AG10803 (cell line): ENCODE measurements at regions not wholly inside any gene's neighbourhood (a gene's known extent, or its start where the extent isn't known, plus 50 kb on each side); places are given as distances from the start of the nearest gene placed in this dataset.

Source experiments
- DNase-seq: peaks from one replicate; pipeline ENCODE4 v3.0.0; 2010; ENCODE audit warnings: low read depth
- H3K4me3 ChIP-seq: 2 replicates; pipeline ENCODE4 v1.5.1; 2011; ENCODE audit warnings: mild to moderate bottlenecking, low read length, control low read depth
- TF ChIP-seq, protein P1 (sequence below): conservative IDR thresholded peaks from 2 replicates; pipeline ENCODE4 v1.5.1; 2011; ENCODE audit warnings: mild to moderate bottlenecking, low read length, control low read depth, inconsistent platforms

DNA sequence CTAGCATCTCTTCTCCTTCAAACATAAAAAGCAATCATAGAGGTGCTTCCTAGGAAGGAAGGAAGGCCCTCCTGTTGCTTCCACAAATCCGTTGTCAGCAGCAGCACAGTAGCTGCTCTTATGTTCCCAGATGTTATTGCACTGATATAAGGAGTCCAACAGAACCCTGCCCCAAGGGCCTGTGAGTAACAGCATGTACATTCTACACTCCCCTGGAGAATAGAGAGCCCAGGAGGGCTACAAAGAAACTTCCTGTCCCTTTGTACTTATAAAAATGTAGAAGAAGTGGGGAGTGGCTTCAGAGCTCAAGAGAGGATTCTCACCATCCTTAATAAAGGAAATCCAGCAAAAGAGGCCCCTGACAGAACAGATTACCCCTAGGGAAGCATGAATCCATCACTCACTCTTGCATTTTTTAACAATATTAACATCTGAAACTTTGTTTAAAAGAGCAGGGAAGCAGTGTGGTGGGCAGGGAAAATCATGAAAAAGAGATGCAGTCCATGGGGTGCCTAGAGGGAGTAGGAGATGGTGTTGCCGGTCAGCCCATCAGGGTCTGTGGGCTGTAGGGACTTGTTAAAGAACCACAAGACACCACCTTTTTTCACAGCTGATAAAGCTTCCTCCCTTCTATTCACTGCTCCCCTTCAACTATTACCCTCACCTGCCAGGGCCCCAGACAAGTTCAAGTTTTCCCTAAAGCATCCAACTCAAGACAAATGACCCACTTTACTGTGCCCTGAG, 104.5 kb upstream of the ADGRF1 start:
- TF ChIP-seq, protein P1, sequence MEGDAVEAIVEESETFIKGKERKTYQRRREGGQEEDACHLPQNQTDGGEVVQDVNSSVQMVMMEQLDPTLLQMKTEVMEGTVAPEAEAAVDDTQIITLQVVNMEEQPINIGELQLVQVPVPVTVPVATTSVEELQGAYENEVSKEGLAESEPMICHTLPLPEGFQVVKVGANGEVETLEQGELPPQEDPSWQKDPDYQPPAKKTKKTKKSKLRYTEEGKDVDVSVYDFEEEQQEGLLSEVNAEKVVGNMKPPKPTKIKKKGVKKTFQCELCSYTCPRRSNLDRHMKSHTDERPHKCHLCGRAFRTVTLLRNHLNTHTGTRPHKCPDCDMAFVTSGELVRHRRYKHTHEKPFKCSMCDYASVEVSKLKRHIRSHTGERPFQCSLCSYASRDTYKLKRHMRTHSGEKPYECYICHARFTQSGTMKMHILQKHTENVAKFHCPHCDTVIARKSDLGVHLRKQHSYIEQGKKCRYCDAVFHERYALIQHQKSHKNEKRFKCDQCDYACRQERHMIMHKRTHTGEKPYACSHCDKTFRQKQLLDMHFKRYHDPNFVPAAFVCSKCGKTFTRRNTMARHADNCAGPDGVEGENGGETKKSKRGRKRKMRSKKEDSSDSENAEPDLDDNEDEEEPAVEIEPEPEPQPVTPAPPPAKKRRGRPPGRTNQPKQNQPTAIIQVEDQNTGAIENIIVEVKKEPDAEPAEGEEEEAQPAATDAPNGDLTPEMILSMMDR = no peak
- peak; percentile 56 for DNase-seq
- H3K4me3 ChIP-seq = no peak overlapping the region

- DNase-seq = peak; percentile 53
- TF ChIP-seq, protein P1 = no peak
- H3K4me3 ChIP-seq = no peak overlapping the region
Measured at GRCh38 chr6:47145212-47145611, 103.1 kb upstream of the ADGRF1 start.

DNA sequence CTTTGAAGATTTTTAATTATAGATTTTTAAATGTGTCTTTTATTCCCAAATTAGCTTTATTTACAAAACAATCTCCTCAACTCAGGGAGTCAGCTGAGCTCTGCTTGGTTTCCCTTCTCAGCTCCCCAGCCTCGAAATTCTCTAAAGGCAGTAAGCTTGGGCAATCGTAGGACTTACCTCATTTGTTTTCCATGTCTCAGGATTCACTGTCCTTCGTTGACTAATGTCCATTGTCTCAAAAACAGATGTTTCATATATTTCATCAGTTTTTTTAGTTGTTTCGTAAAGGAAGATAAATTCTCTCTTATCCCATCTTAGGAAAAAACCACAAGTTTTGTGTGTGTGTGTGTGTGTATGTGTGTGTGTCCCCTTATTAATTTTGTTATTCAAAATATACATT, 102.2 kb upstream of the ADGRF1 start:
- no peak overlapping the region for H3K4me3 ChIP-seq
- TF ChIP-seq, protein P1 = no peak
- peak; percentile 91 for DNase-seq

DNA sequence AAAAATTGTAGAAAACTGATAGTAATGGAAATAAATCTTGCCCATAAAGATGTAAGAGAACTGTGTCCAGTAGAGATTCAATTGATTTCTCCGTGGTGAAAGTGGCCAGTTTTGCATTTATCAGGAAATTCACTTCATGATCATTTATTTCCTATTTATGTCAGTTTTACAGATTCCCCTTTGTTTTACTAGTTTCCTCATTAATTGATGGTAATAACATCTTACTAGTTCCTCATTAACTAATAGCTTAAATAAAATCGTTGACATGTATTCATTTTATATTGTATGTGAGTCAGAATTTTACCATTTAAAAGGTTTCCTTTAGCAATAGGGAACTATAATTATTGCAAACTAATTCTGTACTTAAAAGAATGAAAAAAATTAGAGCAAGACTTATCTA, 99.8 kb upstream of the ADGRF1 start:
- no peak for DNase-seq
- no peak overlapping the region for H3K4me3 ChIP-seq
- TF ChIP-seq, protein P1 = no peak

DNA sequence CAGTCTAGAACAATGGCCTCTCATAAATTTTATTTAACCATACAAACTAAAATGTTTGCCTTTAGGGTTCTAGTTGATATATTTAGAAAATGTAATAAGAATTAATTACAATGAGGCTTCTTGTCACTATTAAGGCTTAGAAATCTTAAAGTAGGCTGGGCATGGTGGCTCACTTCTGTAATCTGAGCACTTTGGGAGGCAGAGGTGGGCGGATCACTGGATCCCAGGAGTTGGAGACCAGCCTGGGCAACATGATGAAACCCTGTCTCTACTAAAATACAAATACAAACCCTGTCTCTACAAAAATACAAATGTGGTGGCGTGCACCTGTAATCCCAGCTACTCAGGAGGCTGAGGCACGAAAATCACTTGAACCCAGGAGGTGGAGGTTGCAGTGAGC, 99.0 kb upstream of the ADGRF1 start:
- no peak for DNase-seq
- TF ChIP-seq, protein P1 = no peak
- no peak overlapping the region for H3K4me3 ChIP-seq

- no peak for DNase-seq
- no peak overlapping the region for H3K4me3 ChIP-seq
- TF ChIP-seq, protein P1 = no peak
Measured at GRCh38 chr6:47138046-47138445, 95.9 kb upstream of the ADGRF1 start.

GRCh38 chr6:47137073-47137472, 94.9 kb upstream of the ADGRF1 start:
- TF ChIP-seq, protein P1 = no peak
- no peak for DNase-seq
- H3K4me3 ChIP-seq = no peak overlapping the region
